Astrocyte of the hippocampus (primary cell): ENCODE measurements at regions not wholly inside any gene's neighbourhood (a gene's known extent, or its start where the extent isn't known, plus 50 kb on each side); places are given as distances from the start of the nearest gene placed in this dataset.

Source experiments
- DNase-seq: peaks from one replicate; pipeline ENCODE4 v3.0.0; 2011; ENCODE audit warnings: low read depth, low spot score

GRCh38 chr13:99055281-99055680 lies 77.4 kb upstream of the DOCK9 start:
- DNase-seq = no peak

GRCh38 chr13:99055735-99056134 lies 77.9 kb upstream of the DOCK9 start:
- DNase-seq = no peak

GRCh38 chr13:99056381-99057014 lies 78.6 kb upstream of the DOCK9 start:
- no peak for DNase-seq

GRCh38 chr13:99057310-99057975 lies 79.6 kb upstream of the DOCK9 start:
- no peak for DNase-seq

GRCh38 chr13:99058527-99059495 lies 80.9 kb upstream of the DOCK9 start:
- no peak for DNase-seq

- DNase-seq = no peak
These were observed 81.7 kb upstream of the DOCK9 start for GRCh38 chr13:99059498-99060075.

GRCh38 chr13:99061411-99061810 lies 83.5 kb upstream of the DOCK9 start:
- DNase-seq = no peak

GRCh38 chr13:99062593-99062992 lies 84.7 kb upstream of the DOCK9 start:
- peak; percentile 83 for DNase-seq

GRCh38 chr13:99063178-99063577 lies 85.3 kb upstream of the DOCK9 start:
- no peak for DNase-seq

- DNase-seq = no peak
These were observed 86.1 kb upstream of the DOCK9 start for GRCh38 chr13:99063952-99064351.

- DNase-seq = no peak
These were observed 86.9 kb upstream of the DOCK9 start for GRCh38 chr13:99064624-99065234.

GRCh38 chr13:99065235-99066015 lies 87.6 kb upstream of the DOCK9 start:
- no peak for DNase-seq

- DNase-seq = no peak
These were observed 88.4 kb upstream of the DOCK9 start for GRCh38 chr13:99066219-99066618.

- DNase-seq = peak; percentile 67
These were observed 89.5 kb upstream of the DOCK9 start for GRCh38 chr13:99067159-99067985.

- DNase-seq = no peak
These were observed 93.3 kb upstream of the DOCK9 start for GRCh38 chr13:99071211-99071610.

GRCh38 chr13:99071666-99072065 lies 93.8 kb upstream of the DOCK9 start:
- no peak for DNase-seq

GRCh38 chr13:99072356-99072755 lies 94.5 kb upstream of the DOCK9 start:
- no peak for DNase-seq

- DNase-seq = no peak
These were observed 95.1 kb upstream of the DOCK9 start for GRCh38 chr13:99072941-99073340.

GRCh38 chr13:99074693-99075092 lies 96.8 kb upstream of the DOCK9 start:
- no peak for DNase-seq
